Uterus (tissue), 2 donors: ENCODE measurements at regions not wholly inside any gene's neighbourhood (a gene's known extent, or its start where the extent isn't known, plus 50 kb on each side); places are given as distances from the start of the nearest gene placed in this dataset.

Experiments used
- CTCF ChIP-seq, 4 experiments: fragments of 200-600 bp in 2 of 4; fragments of 450-650 bp in 2 of 4; sonication (generic) in 2 of 4; IDR thresholded peaks; one replicate each; pipeline ENCODE4 v1.5.1; 2016 to 2019; ENCODE audit warnings: antibody characterized with exemption in 4 of 4, mild to moderate bottlenecking in 2 of 4, moderate library complexity in 1 of 4
- POLR2A ChIP-seq, 2 donors: fragments of 450-650 bp; IDR thresholded peaks; one replicate each; pipeline ENCODE4 v1.6.1; 2016; ENCODE audit warnings: antibody characterized with exemption in 2 of 2, mild to moderate bottlenecking in 1 of 2, moderate library complexity in 1 of 2

- TF ChIP-seq CTCF (IDR thresholded peaks at IDR 0.05) (no peak), POLR2A (IDR thresholded peaks at IDR 0.05) (no peak)
These were observed 116.1 kb upstream of the ZNF366 start for GRCh38 chr5:72623323-72623722.
